MM.1S (cell line): ENCODE measurements at regions not wholly inside any gene's neighbourhood (a gene's known extent, or its start where the extent isn't known, plus 50 kb on each side); places are given as distances from the start of the nearest gene placed in this dataset.

Experiments
- CTCF ChIP-seq: fragments of 300-600 bp; sonication (generic); IDR thresholded peaks from 2 replicates; pipeline ENCODE4 v1.5.1; 2016; ENCODE audit warnings: antibody characterized with exemption, low read length, mixed read lengths
- EZH2phosphoT487 ChIP-seq: fragments of 300-600 bp; sonication (generic); IDR thresholded peaks from 2 replicates; pipeline ENCODE4 v1.6.1; 2018; ENCODE audit warnings: antibody characterized with exemption, low read length

- TF ChIP-seq CTCF = no peak
- TF ChIP-seq EZH2phosphoT487 = no peak
Observed at GRCh38 chr19:23541991-23542390, 145.0 kb downstream of the ZNF675 start.
